NCI-H524 treated with DMSO at 0.1 percent for 48 hours (cell line): ENCODE measurements at regions not wholly inside any gene's neighbourhood (a gene's known extent, or its start where the extent isn't known, plus 50 kb on each side); places are given as distances from the start of the nearest gene placed in this dataset.

ENCODE experiments used
- DNase-seq: peaks from one replicate; lab custom pipeline; 2025; lab: John Stamatoyannopoulos, UW

- no peak for DNase-seq
Observed at GRCh38 chr21:24353492-24353891, 1253.8 kb downstream of the MRPL39 start.

GRCh38 chr21:24339406-24339805 lies 1267.9 kb downstream of the MRPL39 start:
- DNase-seq, result no peak

GRCh38 chr21:24336491-24336890 lies 1270.8 kb downstream of the MRPL39 start:
- DNase-seq, result no peak

- no peak for DNase-seq
Observed at GRCh38 chr21:24323536-24323935, 1283.7 kb downstream of the MRPL39 start.

GRCh38 chr21:24316277-24316922 lies 1290.9 kb downstream of the MRPL39 start:
- DNase-seq, result no peak

GRCh38 chr21:24310788-24311187 lies 1296.5 kb downstream of the MRPL39 start:
- no peak for DNase-seq

- DNase-seq, result no peak
Observed at GRCh38 chr21:24308183-24308582, 1299.1 kb downstream of the MRPL39 start.

- no peak for DNase-seq
Observed at GRCh38 chr21:24302400-24302799, 1304.9 kb downstream of the MRPL39 start.

- DNase-seq, result no peak
Observed at GRCh38 chr21:24298040-24298439, 1309.2 kb downstream of the MRPL39 start.

GRCh38 chr21:24294171-24294570 lies 1313.1 kb downstream of the MRPL39 start:
- DNase-seq, result no peak

- DNase-seq, result no peak
Observed at GRCh38 chr21:24290151-24290833, 1317.0 kb downstream of the MRPL39 start.

GRCh38 chr21:24289539-24289938 lies 1317.7 kb downstream of the MRPL39 start:
- DNase-seq, result peak; percentile 54

- DNase-seq, result no peak
Observed at GRCh38 chr21:24280596-24280995, 1326.7 kb downstream of the MRPL39 start.

- DNase-seq, result no peak
Observed at GRCh38 chr21:24278711-24279110, 1328.6 kb downstream of the MRPL39 start.

GRCh38 chr21:24276204-24276603 lies 1331.1 kb downstream of the MRPL39 start:
- peak; percentile 15 for DNase-seq

- no peak for DNase-seq
Observed at GRCh38 chr21:24275616-24276015, 1331.7 kb downstream of the MRPL39 start.

- no peak for DNase-seq
Observed at GRCh38 chr21:24272521-24272938, 1334.8 kb downstream of the MRPL39 start.

- DNase-seq, result no peak
Observed at GRCh38 chr21:24265987-24266386, 1341.3 kb downstream of the MRPL39 start.

- no peak for DNase-seq
Observed at GRCh38 chr21:24260751-24261150, 1346.5 kb downstream of the MRPL39 start.

- no peak for DNase-seq
Observed at GRCh38 chr21:24259241-24259640, 1348.0 kb downstream of the MRPL39 start.

- no peak for DNase-seq
Observed at GRCh38 chr21:24255591-24255990, 1351.7 kb downstream of the MRPL39 start.

GRCh38 chr21:24225431-24225830 lies 1381.8 kb downstream of the MRPL39 start:
- no peak for DNase-seq

- DNase-seq, result no peak
Observed at GRCh38 chr21:24224422-24224821, 1382.9 kb downstream of the MRPL39 start.

GRCh38 chr21:24223624-24224023 lies 1383.7 kb downstream of the MRPL39 start:
- DNase-seq, result no peak
